HG02642 (cell line): ENCODE measurements at regions not wholly inside any gene's neighbourhood (a gene's known extent, or its start where the extent isn't known, plus 50 kb on each side); places are given as distances from the start of the nearest gene placed in this dataset.

Experiments
- ATAC-seq: cut with Tn5 transposase; IDR thresholded peaks from one replicate; pipeline ENCODE4 v1.9.1; 2021; ENCODE audit warnings: mild to moderate bottlenecking; ENCODE audit not compliant: unreplicated experiment, poor library complexity

- ATAC-seq, result no peak
Measured at GRCh38 chr3:182470187-182470586, 323.1 kb upstream of the ATP11B start.

- no peak for ATAC-seq
Measured at GRCh38 chr3:182473191-182473710, 320.1 kb upstream of the ATP11B start.

- ATAC-seq, result no peak
Measured at GRCh38 chr3:182478369-182478768, 314.9 kb upstream of the ATP11B start.

- ATAC-seq, result no peak
Measured at GRCh38 chr3:182479419-182480336, 313.6 kb upstream of the ATP11B start.

GRCh38 chr3:182482705-182483104, 310.6 kb upstream of the ATP11B start:
- ATAC-seq, result no peak

GRCh38 chr3:182484682-182485081, 308.6 kb upstream of the ATP11B start:
- no peak for ATAC-seq

- ATAC-seq, result no peak
Measured at GRCh38 chr3:182485301-182485700, 308.0 kb upstream of the ATP11B start.

GRCh38 chr3:182486463-182486862, 306.8 kb upstream of the ATP11B start:
- no peak for ATAC-seq

- no peak for ATAC-seq
Measured at GRCh38 chr3:182487143-182487542, 306.2 kb upstream of the ATP11B start.

- no peak for ATAC-seq
Measured at GRCh38 chr3:182487611-182488010, 305.7 kb upstream of the ATP11B start.

- ATAC-seq, result no peak
Measured at GRCh38 chr3:182490596-182491491, 302.5 kb upstream of the ATP11B start.

GRCh38 chr3:182491577-182491976, 301.7 kb upstream of the ATP11B start:
- ATAC-seq, result no peak

GRCh38 chr3:182492536-182492935, 300.8 kb upstream of the ATP11B start:
- no peak for ATAC-seq

- ATAC-seq, result no peak
Measured at GRCh38 chr3:182500289-182500688, 293.0 kb upstream of the ATP11B start.

- no peak for ATAC-seq
Measured at GRCh38 chr3:182501856-182502255, 291.4 kb upstream of the ATP11B start.

- no peak for ATAC-seq
Measured at GRCh38 chr3:182503401-182503800, 289.9 kb upstream of the ATP11B start.

- no peak for ATAC-seq
Measured at GRCh38 chr3:182508919-182509711, 284.2 kb upstream of the ATP11B start.

- no peak for ATAC-seq
Measured at GRCh38 chr3:182509844-182510460, 283.4 kb upstream of the ATP11B start.

GRCh38 chr3:182514236-182514964, 278.9 kb upstream of the ATP11B start:
- ATAC-seq, result no peak
